HG03575 (cell line): ENCODE measurements at regions not wholly inside any gene's neighbourhood (a gene's known extent, or its start where the extent isn't known, plus 50 kb on each side); places are given as distances from the start of the nearest gene placed in this dataset.
"Not testable (repeated sequence)": the region's sequence is repeated elsewhere in the genome, so short reads cannot be mapped to it uniquely, and the experiment has no call there.

Source experiments
- ATAC-seq: cut with Tn5 transposase; IDR thresholded peaks from one replicate; pipeline ENCODE4 v1.9.1; 2021; ENCODE audit not compliant: unreplicated experiment, insufficient number of reproducible peaks, low FRiP score; ENCODE audit errors: extremely low read depth

- ATAC-seq, result no peak
Measured at GRCh38 chr20:22070610-22071058, 365.2 kb downstream of the PAX1 start.

GRCh38 chr20:22063753-22064152 is 358.3 kb downstream of the PAX1 start:
- ATAC-seq, result no peak

GRCh38 chr20:22062874-22063273 is 357.4 kb downstream of the PAX1 start:
- no peak for ATAC-seq

GRCh38 chr20:22060610-22061009 is 355.1 kb downstream of the PAX1 start:
- no peak for ATAC-seq

GRCh38 chr20:22058746-22059145 is 353.3 kb downstream of the PAX1 start:
- no peak for ATAC-seq

- ATAC-seq, result no peak
Measured at GRCh38 chr20:22055981-22056380, 350.5 kb downstream of the PAX1 start.

GRCh38 chr20:22052025-22052650 is 346.7 kb downstream of the PAX1 start:
- ATAC-seq, result no peak

GRCh38 chr20:22045956-22046507 is 340.6 kb downstream of the PAX1 start:
- not testable (repeated sequence) for ATAC-seq

- no peak for ATAC-seq
Measured at GRCh38 chr20:22027423-22027822, 322.0 kb downstream of the PAX1 start.

GRCh38 chr20:22020201-22020600 is 314.7 kb downstream of the PAX1 start:
- no peak for ATAC-seq

- ATAC-seq, result no peak
Measured at GRCh38 chr20:22008456-22008855, 303.0 kb downstream of the PAX1 start.

GRCh38 chr20:22006306-22006705 is 300.8 kb downstream of the PAX1 start:
- no peak for ATAC-seq

GRCh38 chr20:22005535-22005934 is 300.1 kb downstream of the PAX1 start:
- no peak for ATAC-seq

- no peak for ATAC-seq
Measured at GRCh38 chr20:22004946-22005345, 299.5 kb downstream of the PAX1 start.

GRCh38 chr20:22003680-22004079 is 298.2 kb downstream of the PAX1 start:
- no peak for ATAC-seq

- no peak for ATAC-seq
Measured at GRCh38 chr20:22001886-22002285, 296.4 kb downstream of the PAX1 start.

GRCh38 chr20:21995461-21995860 is 290.0 kb downstream of the PAX1 start:
- ATAC-seq, result no peak

- no peak for ATAC-seq
Measured at GRCh38 chr20:21994203-21994602, 288.7 kb downstream of the PAX1 start.

- no peak for ATAC-seq
Measured at GRCh38 chr20:21982559-21982958, 277.1 kb downstream of the PAX1 start.

GRCh38 chr20:21981597-21982344 is 276.3 kb downstream of the PAX1 start:
- no peak for ATAC-seq
